Epithelial cell of proximal tubule (primary cell): ENCODE measurements at regions not wholly inside any gene's neighbourhood (a gene's known extent, or its start where the extent isn't known, plus 50 kb on each side); places are given as distances from the start of the nearest gene placed in this dataset.

Experiments used
- DNase-seq: peaks from one replicate; pipeline ENCODE4 v3.0.0-alpha.2; 2011; ENCODE audit warnings: low read depth
- H3K4me3 ChIP-seq: 2 replicates; pipeline ENCODE4 v1.5.1; 2011; ENCODE audit warnings: low read depth, mild to moderate bottlenecking, low read length
- CTCF ChIP-seq: conservative IDR thresholded peaks from 2 replicates; pipeline ENCODE4 v1.5.1; 2012; ENCODE audit warnings: low read depth, mild to moderate bottlenecking, low read length

GRCh38 chr6:115241373-115241772 lies 819.3 kb downstream of the FRK start:
- no peak for DNase-seq
- no peak overlapping the region for H3K4me3 ChIP-seq
- no peak for TF ChIP-seq CTCF

GRCh38 chr6:115221198-115221597 lies 839.5 kb downstream of the FRK start:
- DNase-seq = no peak
- H3K4me3 ChIP-seq = no peak overlapping the region
- no peak for TF ChIP-seq CTCF

- DNase-seq = no peak
- no peak overlapping the region for H3K4me3 ChIP-seq
- TF ChIP-seq CTCF = no peak
Observed at GRCh38 chr6:115220551-115221159, 840.0 kb downstream of the FRK start.

- H3K4me3 ChIP-seq = no peak overlapping the region
- DNase-seq = no peak
- no peak for TF ChIP-seq CTCF
Observed at GRCh38 chr6:115219645-115220044, 841.0 kb downstream of the FRK start.

GRCh38 chr6:115216835-115217234 lies 843.9 kb downstream of the FRK start:
- no peak overlapping the region for H3K4me3 ChIP-seq
- no peak for DNase-seq
- no peak for TF ChIP-seq CTCF

GRCh38 chr6:115214283-115214682 lies 846.4 kb downstream of the FRK start:
- no peak for TF ChIP-seq CTCF
- H3K4me3 ChIP-seq = no peak overlapping the region
- DNase-seq = no peak

- no peak overlapping the region for H3K4me3 ChIP-seq
- DNase-seq = no peak
- TF ChIP-seq CTCF = no peak
Observed at GRCh38 chr6:115203381-115203780, 857.3 kb downstream of the FRK start.
